DOHH2 (cell line): ENCODE measurements at regions not wholly inside any gene's neighbourhood (a gene's known extent, or its start where the extent isn't known, plus 50 kb on each side); places are given as distances from the start of the nearest gene placed in this dataset.

Experiments used
- H3F3A ChIP-seq: fragments of 200-600 bp; sonication (generic), shearing (Covaris generic); 2 replicates; pipeline ENCODE4 v1.6.0; 2016; ENCODE audit warnings: antibody characterized with exemption, mild to moderate bottlenecking; ENCODE audit not compliant: control insufficient read depth, insufficient read depth
- H3K27ac ChIP-seq: fragments of 200-600 bp; sonication (generic); 2 replicates; pipeline ENCODE4 v1.5.1; 2014; ENCODE audit warnings: low read depth, mild to moderate bottlenecking, low read length, moderate library complexity
- H3K27me3 ChIP-seq: fragments of 200-600 bp; sonication (generic); 2 replicates; pipeline ENCODE4 v1.6.1; 2014; ENCODE audit warnings: mild to moderate bottlenecking, low read length, mixed read lengths; ENCODE audit not compliant: control insufficient read depth
- H3K36me3 ChIP-seq: fragments of 200-600 bp; sonication (generic); 2 replicates; pipeline ENCODE4 v1.6.1; 2014; ENCODE audit warnings: mild to moderate bottlenecking, low read length, moderate library complexity, mixed read lengths; ENCODE audit not compliant: control insufficient read depth
- H3K4me1 ChIP-seq: fragments of 200-600 bp; sonication (generic); 2 replicates; pipeline ENCODE4 v1.6.1; 2014; ENCODE audit warnings: mild to moderate bottlenecking, low read length, mixed read lengths; ENCODE audit not compliant: control insufficient read depth
- H3K4me2 ChIP-seq: fragments of 200-600 bp; sonication (generic); 2 replicates; pipeline ENCODE4 v1.6.0; 2014; ENCODE audit warnings: mild to moderate bottlenecking, low read length, moderate library complexity
- H3K4me3 ChIP-seq: fragments of 200-600 bp; sonication (generic); 2 replicates; pipeline ENCODE4 v1.5.1; 2014; ENCODE audit warnings: mild to moderate bottlenecking, low read length, mixed read lengths
- H3K79me2 ChIP-seq: fragments of 200-600 bp; sonication (generic); 2 replicates; pipeline ENCODE4 v1.6.1; 2014; ENCODE audit warnings: mild to moderate bottlenecking, low read length, mixed read lengths; ENCODE audit not compliant: control insufficient read depth
- H3K9me2 ChIP-seq: fragments of 200-600 bp; sonication (generic); replicated peaks from 2 replicates; pipeline ENCODE4 v1.6.1; 2014; ENCODE audit warnings: mild to moderate bottlenecking, low read length, mixed read lengths; ENCODE audit not compliant: control insufficient read depth
- H3K9me3 ChIP-seq: fragments of 200-600 bp; sonication (generic); 2 replicates; pipeline ENCODE4 v1.6.1; 2014; ENCODE audit warnings: antibody characterized with exemption, low read length, mixed read lengths; ENCODE audit not compliant: control insufficient read depth, insufficient read depth
- H4K20me1 ChIP-seq: fragments of 200-600 bp; sonication (generic); 2 replicates; pipeline ENCODE4 v1.6.0; 2014; ENCODE audit warnings: low read depth, mild to moderate bottlenecking, antibody characterized with exemption, low read length, moderate library complexity; ENCODE audit not compliant: control insufficient read depth, insufficient read depth
- EZH2phosphoT487 ChIP-seq: fragments of 200-600 bp; sonication (generic); IDR thresholded peaks from 2 replicates; pipeline ENCODE4 v1.6.1; 2017; ENCODE audit warnings: borderline replicate concordance, mild to moderate bottlenecking, antibody characterized with exemption, low read length, moderate library complexity, mixed read lengths
- TF ChIP-seq, protein P1 (sequence below): fragments of 200-600 bp; sonication (generic); IDR thresholded peaks from one replicate; pipeline ENCODE4 v1.5.1; 2014; ENCODE audit warnings: antibody characterized with exemption, mild to moderate bottlenecking, low read depth, low read length; ENCODE audit not compliant: poor library complexity, severe bottlenecking

DNA sequence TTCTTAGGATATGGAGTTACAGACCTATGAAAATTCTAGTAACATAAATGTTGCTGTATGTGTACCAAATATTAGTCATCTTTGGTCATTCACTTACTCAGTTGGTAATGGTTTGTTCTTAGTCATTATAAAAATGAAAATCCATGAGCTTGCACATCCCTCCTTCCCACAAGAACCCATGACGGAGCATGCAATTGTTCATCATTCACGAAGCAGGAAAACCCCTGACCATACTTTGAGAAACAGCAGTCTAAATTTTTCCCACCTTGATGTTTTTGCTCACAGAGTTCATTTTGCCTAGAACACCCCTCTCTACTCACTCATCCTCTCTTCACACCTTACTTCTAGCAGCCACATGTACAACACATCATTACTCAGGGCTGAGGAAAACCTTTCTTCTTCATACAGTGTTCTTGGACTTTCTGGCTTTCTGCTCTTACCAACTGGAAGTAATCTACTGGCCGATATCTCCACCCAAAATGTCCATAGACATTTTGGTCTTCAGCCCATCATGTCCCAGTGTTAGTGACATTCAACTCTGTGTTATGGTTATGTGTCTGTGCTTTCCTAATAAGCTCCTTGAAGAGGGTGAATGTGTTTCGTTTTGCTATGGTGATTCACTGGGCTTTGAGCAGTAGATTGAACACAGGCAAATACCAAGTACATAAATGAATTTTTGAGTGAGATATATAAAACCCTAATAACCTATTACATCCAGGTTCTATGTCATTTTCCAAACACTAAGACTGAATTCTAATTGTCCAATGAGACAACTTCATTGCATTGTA lies 189.9 kb downstream of the ZC3H11B start:
- H3K27ac ChIP-seq: no peak overlapping the region

GRCh38 chr1:219420913-219421312 lies 192.0 kb downstream of the ZC3H11B start:
- Histone ChIP-seq H4K20me1 (no peaks in the 10 kb centered on the region), H3K9me2 (no peaks in the 10 kb centered on the region), H3K27me3 (no peaks in the 10 kb centered on the region), H3K9me3 (no peaks in the 10 kb centered on the region), H3K4me3 (no peak overlapping the region), H3K79me2 (no peaks in the 10 kb centered on the region), H3K4me2 (no peak overlapping the region), H3K4me1 (no peaks in the 10 kb centered on the region), H3K27ac (no peak overlapping the region), H3K36me3 (no peaks in the 10 kb centered on the region), H3F3A (no peaks in the 10 kb centered on the region)
- TF ChIP-seq, protein P1, sequence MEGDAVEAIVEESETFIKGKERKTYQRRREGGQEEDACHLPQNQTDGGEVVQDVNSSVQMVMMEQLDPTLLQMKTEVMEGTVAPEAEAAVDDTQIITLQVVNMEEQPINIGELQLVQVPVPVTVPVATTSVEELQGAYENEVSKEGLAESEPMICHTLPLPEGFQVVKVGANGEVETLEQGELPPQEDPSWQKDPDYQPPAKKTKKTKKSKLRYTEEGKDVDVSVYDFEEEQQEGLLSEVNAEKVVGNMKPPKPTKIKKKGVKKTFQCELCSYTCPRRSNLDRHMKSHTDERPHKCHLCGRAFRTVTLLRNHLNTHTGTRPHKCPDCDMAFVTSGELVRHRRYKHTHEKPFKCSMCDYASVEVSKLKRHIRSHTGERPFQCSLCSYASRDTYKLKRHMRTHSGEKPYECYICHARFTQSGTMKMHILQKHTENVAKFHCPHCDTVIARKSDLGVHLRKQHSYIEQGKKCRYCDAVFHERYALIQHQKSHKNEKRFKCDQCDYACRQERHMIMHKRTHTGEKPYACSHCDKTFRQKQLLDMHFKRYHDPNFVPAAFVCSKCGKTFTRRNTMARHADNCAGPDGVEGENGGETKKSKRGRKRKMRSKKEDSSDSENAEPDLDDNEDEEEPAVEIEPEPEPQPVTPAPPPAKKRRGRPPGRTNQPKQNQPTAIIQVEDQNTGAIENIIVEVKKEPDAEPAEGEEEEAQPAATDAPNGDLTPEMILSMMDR: no peak
- no peak for TF ChIP-seq EZH2phosphoT487

More for the DNA sequence above, 189.9 kb downstream of the ZC3H11B start:
- H3F3A ChIP-seq: no peaks in the 10 kb centered on the region
- no peaks in the 10 kb centered on the region for H3K9me3 ChIP-seq
- no peak overlapping the region for H3K4me3 ChIP-seq
- no peaks in the 10 kb centered on the region for H4K20me1 ChIP-seq
- no peak overlapping the region for H3K4me2 ChIP-seq
- H3K9me2 ChIP-seq: no peaks in the 10 kb centered on the region
- H3K79me2 ChIP-seq: no peaks in the 10 kb centered on the region
- no peaks in the 10 kb centered on the region for H3K36me3 ChIP-seq
- H3K27me3 ChIP-seq: no peaks in the 10 kb centered on the region
- no peaks in the 10 kb centered on the region for H3K4me1 ChIP-seq
- TF ChIP-seq, protein P1: no peak
- no peak for TF ChIP-seq EZH2phosphoT487

DNA sequence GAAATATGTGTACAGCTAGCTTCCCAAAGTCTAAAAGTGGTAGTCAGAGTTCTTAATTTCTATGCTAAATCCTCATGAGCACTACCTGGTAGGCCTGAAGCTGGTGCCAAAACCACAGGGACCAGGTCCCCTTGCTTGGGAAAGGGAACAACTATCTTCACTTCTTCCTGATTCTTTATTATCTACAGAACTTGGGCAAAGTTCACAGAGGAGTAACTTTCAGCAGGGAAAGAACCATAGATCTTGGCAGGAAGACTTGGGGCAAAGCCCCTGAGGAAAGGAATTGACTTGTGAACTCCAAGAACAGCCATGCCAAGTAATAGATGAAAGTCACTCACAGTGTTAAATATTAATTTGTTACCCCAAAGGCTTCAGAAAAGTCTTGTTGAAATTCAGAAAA lies 193.0 kb downstream of the ZC3H11B start:
- no peak overlapping the region for H3K27ac ChIP-seq
- no peaks in the 10 kb centered on the region for H4K20me1 ChIP-seq
- no peaks in the 10 kb centered on the region for H3K4me1 ChIP-seq
- no peaks in the 10 kb centered on the region for H3K9me3 ChIP-seq
- TF ChIP-seq, protein P1: no peak
- no peak for TF ChIP-seq EZH2phosphoT487
- H3K9me2 ChIP-seq: no peaks in the 10 kb centered on the region
- no peaks in the 10 kb centered on the region for H3K79me2 ChIP-seq
- no peak overlapping the region for H3K4me3 ChIP-seq
- H3K4me2 ChIP-seq: no peak overlapping the region
- no peaks in the 10 kb centered on the region for H3F3A ChIP-seq
- H3K27me3 ChIP-seq: no peaks in the 10 kb centered on the region
- no peaks in the 10 kb centered on the region for H3K36me3 ChIP-seq
